ENCODE measurements at regions not wholly inside any gene's neighbourhood (a gene's known extent, or its start where the extent isn't known, plus 50 kb on each side); places are given as distances from the start of the nearest gene placed in this dataset.

- TF ChIP-seq POLR2AphosphoS5 (IDR thresholded peaks at IDR 0.05; ENCODE audit: low read depth) (no peak), REST (IDR thresholded peaks at IDR 0.05; ENCODE audit: insufficient replicate concordance, low read depth) (no peak)
- Histone ChIP-seq H3K4me3 (replicated peaks; ENCODE audit: insufficient read depth, low read length) (no peak overlapping the region), H3K27ac (replicated peaks) (no peak overlapping the region), H3K27me3 (ENCODE audit: insufficient read depth, poor library complexity, severe bottlenecking) (peaks cover 2% of the 10 kb centered on the region)
- DNase-seq (ENCODE audit: low read depth in 1 of 2, low spot score in 1 of 2) = no peak
These were observed 51.0 kb upstream of the L3MBTL3 start for GRCh38 chr6:129967427-129967826.

DNA sequence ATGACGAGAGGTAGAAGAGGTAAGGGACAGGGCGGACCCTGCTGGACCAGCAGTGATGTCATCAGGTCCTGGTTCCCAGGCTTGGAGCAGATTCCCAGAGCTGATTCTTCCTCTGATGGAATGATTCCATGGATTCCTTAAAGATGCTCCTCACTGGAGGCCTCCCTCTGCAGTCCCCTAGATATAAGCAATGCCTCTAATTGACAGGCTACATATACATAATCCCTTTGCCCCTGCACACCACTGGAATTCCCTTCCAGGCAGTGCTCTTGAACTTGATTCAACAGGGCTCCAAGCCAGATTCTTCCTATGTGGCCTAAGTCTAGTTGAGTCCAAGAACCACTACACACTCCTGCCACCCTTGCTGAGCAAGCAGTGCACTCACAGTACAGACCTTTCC is 52.3 kb upstream of the L3MBTL3 start:
- Histone ChIP-seq H3K27ac (replicated peaks) (no peak overlapping the region), H3K27me3 (ENCODE audit: insufficient read depth, poor library complexity, severe bottlenecking) (peaks cover 2% of the 10 kb centered on the region), H3K4me3 (replicated peaks; ENCODE audit: insufficient read depth, low read length) (no peak overlapping the region)
- DNase-seq (ENCODE audit: low read depth in 1 of 2, low spot score in 1 of 2) = no peak
- TF ChIP-seq CTCF (IDR thresholded peaks at IDR 0.05; ENCODE audit: insufficient read depth, low read length) = no peak
- TF ChIP-seq GABPA (IDR thresholded peaks at IDR 0.05; ENCODE audit: low read depth) = no peak
- no peak for TF ChIP-seq SPI1 (IDR thresholded peaks at IDR 0.05; ENCODE audit: borderline replicate concordance, low read depth)
- no peak for TF ChIP-seq POLR2AphosphoS5 (IDR thresholded peaks at IDR 0.05; ENCODE audit: low read depth)
- no peak for TF ChIP-seq REST (IDR thresholded peaks at IDR 0.05; ENCODE audit: insufficient replicate concordance, low read depth)

DNA sequence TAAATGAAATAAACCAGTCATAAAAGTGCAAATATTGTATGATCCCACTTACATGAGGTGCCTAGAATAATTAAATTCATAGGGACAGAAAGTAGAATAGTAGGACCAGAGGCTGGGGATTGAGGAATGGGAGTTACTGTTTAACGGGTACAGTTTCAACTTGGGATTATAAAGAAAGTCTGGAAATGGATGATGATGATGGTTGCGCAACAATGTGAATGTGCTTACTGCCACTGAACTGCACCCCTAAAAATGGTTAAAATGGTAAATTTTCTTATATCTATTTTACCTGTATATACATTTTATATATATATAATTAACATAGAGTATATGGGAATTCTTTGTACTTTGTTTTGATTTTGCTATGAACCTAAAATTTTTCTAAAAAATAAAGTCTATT is 53.3 kb upstream of the L3MBTL3 start:
- peaks cover 2% of the 10 kb centered on the region for H3K27me3 ChIP-seq (ENCODE audit: insufficient read depth, poor library complexity, severe bottlenecking)
- H3K27ac ChIP-seq (replicated peaks) = no peak overlapping the region
- DNase-seq (ENCODE audit: low read depth in 1 of 2, low spot score in 1 of 2) = no peak
- TF ChIP-seq SPI1 (IDR thresholded peaks at IDR 0.05; ENCODE audit: borderline replicate concordance, low read depth) (no peak), REST (IDR thresholded peaks at IDR 0.05; ENCODE audit: insufficient replicate concordance, low read depth) (no peak), CTCF (IDR thresholded peaks at IDR 0.05; ENCODE audit: insufficient read depth, low read length) (no peak), POLR2AphosphoS5 (IDR thresholded peaks at IDR 0.05; ENCODE audit: low read depth) (no peak), GABPA (IDR thresholded peaks at IDR 0.05; ENCODE audit: low read depth) (no peak)
- H3K4me3 ChIP-seq (replicated peaks; ENCODE audit: insufficient read depth, low read length) = no peak overlapping the region

All from HL-60 (cell line).